Tibial artery (tissue), 4 donors: ENCODE measurements at regions not wholly inside any gene's neighbourhood (a gene's known extent, or its start where the extent isn't known, plus 50 kb on each side); places are given as distances from the start of the nearest gene placed in this dataset.

Experiments used
- DNase-seq, 2 donors: peaks; one replicate each; pipeline ENCODE4 v3.0.0-alpha.2; 2019
- H3K27ac ChIP-seq, 2 donors: fragments of 200-600 bp; sonication (generic) in 1 of 2; 1 replicate in 1 of 2; 2 replicates in 1 of 2; pipeline ENCODE4 v1.5.1; 2018 to 2019; ENCODE audit warnings: mild to moderate bottlenecking in 1 of 2
- H3K27me3 ChIP-seq, 2 donors: fragments of 200-600 bp; sonication (generic) in 1 of 2; one replicate each; pipeline versions ENCODE4 v1.5.1 to v1.6.0; 2016 to 2019
- H3K36me3 ChIP-seq, 3 donors: fragments of 200-600 bp; sonication (generic) in 2 of 3; one replicate each; pipeline ENCODE4 v1.5.1; 2016 to 2019; ENCODE audit warnings: mild to moderate bottlenecking in 2 of 3
- H3K4me1 ChIP-seq, 4 donors: fragments of 200-600 bp; sonication (generic) in 2 of 4; 1 replicate in 3 of 4; 2 replicates in 1 of 4; pipeline ENCODE4 v1.5.1; 2016 to 2019
- H3K4me3 ChIP-seq, 2 donors: fragments of 200-600 bp; sonication (generic) in 1 of 2; 1 replicate in 1 of 2; 2 replicates in 1 of 2; pipeline ENCODE4 v1.5.1; 2018 to 2019; ENCODE audit warnings: mild to moderate bottlenecking in 2 of 2
- H3K9me3 ChIP-seq, 3 donors: fragments of 200-600 bp; sonication (generic) in 1 of 3; one replicate each; pipeline ENCODE4 v1.5.1; 2016 to 2019
- CTCF ChIP-seq, 2 experiments: fragments of 200-600 bp in 1 of 2; fragments of 450-650 bp in 1 of 2; IDR thresholded peaks; one replicate each; pipeline ENCODE4 v1.5.1; 2017 to 2019; ENCODE audit warnings: antibody characterized with exemption in 2 of 2, mild to moderate bottlenecking in 1 of 2, moderate library complexity in 1 of 2
- intact Hi-C: fragments of 100-400 bp; cut with DNase I; formaldehyde crosslinking; loops from one replicate; pipeline ENCODE4 v1.15.0; 2023; ENCODE audit warnings: low total_unique reads

- no peak overlapping the region for H3K27ac ChIP-seq
- DNase-seq: no peak
- no peak for TF ChIP-seq CTCF (IDR thresholded peaks at IDR 0.05)
Measured at GRCh38 chr2:129139380-129139779, 820.7 kb upstream of the HS6ST1 start.

GRCh38 chr2:129142465-129142864 lies 823.8 kb upstream of the HS6ST1 start:
- no peak for TF ChIP-seq CTCF (IDR thresholded peaks at IDR 0.05)
- no peak overlapping the region for H3K27ac ChIP-seq
- intact Hi-C loops: no loop called here

More at GRCh38 chr2:129139380-129139779, 820.7 kb upstream of the HS6ST1 start:
- H3K9me3 ChIP-seq: no peaks in the 10 kb centered on the region
- no peaks in the 10 kb centered on the region for H3K4me1 ChIP-seq
- no peaks in the 10 kb centered on the region for H3K36me3 ChIP-seq
- H3K4me3 ChIP-seq: no peak overlapping the region
- intact Hi-C loops: no loop called here
- H3K27me3 ChIP-seq: no peaks in the 10 kb centered on the region

GRCh38 chr2:129144082-129144791 lies 825.6 kb upstream of the HS6ST1 start:
- no peak for TF ChIP-seq CTCF (IDR thresholded peaks at IDR 0.05)
- peaks cover 0 to 13% (median 0%) of the 10 kb centered on the region in 3 donors for H3K9me3 ChIP-seq
- H3K4me1 ChIP-seq: no peaks in the 10 kb centered on the region
- no peak overlapping the region for H3K4me3 ChIP-seq
- no peaks in the 10 kb centered on the region for H3K27me3 ChIP-seq
- intact Hi-C loops: no loop called here
- DNase-seq: no peak
- H3K27ac ChIP-seq: no peak overlapping the region
- H3K36me3 ChIP-seq: no peaks in the 10 kb centered on the region

More at GRCh38 chr2:129142465-129142864, 823.8 kb upstream of the HS6ST1 start:
- Histone ChIP-seq H3K4me3 (no peak overlapping the region), H3K27me3 (no peaks in the 10 kb centered on the region), H3K36me3 (no peaks in the 10 kb centered on the region), H3K9me3 (no peaks in the 10 kb centered on the region), H3K4me1 (no peaks in the 10 kb centered on the region)
- DNase-seq: no peak

- H3K4me1 ChIP-seq: peaks cover 0 to 6% (median 0%) of the 10 kb centered on the region in 4 donors
- peaks cover 0 to 18% (median 0%) of the 10 kb centered on the region in 3 donors for H3K9me3 ChIP-seq
- no peak for TF ChIP-seq CTCF (IDR thresholded peaks at IDR 0.05)
- DNase-seq: no peak
- H3K27me3 ChIP-seq: no peaks in the 10 kb centered on the region
- H3K36me3 ChIP-seq: no peaks in the 10 kb centered on the region
- H3K27ac ChIP-seq: no peak overlapping the region
- intact Hi-C loops: no loop called here
- no peak overlapping the region for H3K4me3 ChIP-seq
Measured at GRCh38 chr2:129152514-129152913, 827.0 kb upstream of the RAB6C start.

- Histone ChIP-seq H3K9me3 (no peaks in the 10 kb centered on the region), H3K27me3 (no peaks in the 10 kb centered on the region)
- intact Hi-C loops: no loop called here
Measured at GRCh38 chr2:129160879-129161278, 818.6 kb upstream of the RAB6C start.

More at GRCh38 chr2:129160879-129161278, 818.6 kb upstream of the RAB6C start:
- no peak for DNase-seq
- no peaks in the 10 kb centered on the region for H3K36me3 ChIP-seq
- H3K4me3 ChIP-seq: no peak overlapping the region
- H3K27ac ChIP-seq: no peak overlapping the region
- peaks cover 0 to 13% (median 8%) of the 10 kb centered on the region in 4 donors for H3K4me1 ChIP-seq
- TF ChIP-seq CTCF (IDR thresholded peaks at IDR 0.05): no peak
